Adipose tissue (tissue), 3 donors: ENCODE measurements at regions not wholly inside any gene's neighbourhood (a gene's known extent, or its start where the extent isn't known, plus 50 kb on each side); places are given as distances from the start of the nearest gene placed in this dataset.

Source experiments
- H3K27ac ChIP-seq: one replicate; pipeline ENCODE4 v1.5.1; 2013; ENCODE audit warnings: low read depth, low read length
- WGBS, 3 donors: extraction: QIAGEN DNeasy Blood & Tissue Kit; methylation state at CpG; one replicate each; pipeline ENCODE4 v1.1.7; 2013; 5-methylcytosine and 5-hydroxymethylcytosine counted together
- donor health status: healthy with polysubstance abuse.
- donor health status: Bipolar disorder and iron deficiency.
- donor health status: healthy.

- no peak overlapping the region for H3K27ac ChIP-seq
- WGBS, 3 donors: 55 to 81% (median 64%) methylated on average over 6 of the region's 6 CpGs
Measured at GRCh38 chr22:27260087-27260698, 541.4 kb downstream of the MN1 start.

- H3K27ac ChIP-seq: no peak overlapping the region
- 69 to 72% (median 70%) methylated on average over 10 of the region's 10 CpGs for WGBS, 3 donors
Measured at GRCh38 chr22:27262361-27262760, 539.2 kb downstream of the MN1 start.

- WGBS, 3 donors: 68 to 81% (median 71%) methylated on average over 6 of the region's 6 CpGs
- no peak overlapping the region for H3K27ac ChIP-seq
Measured at GRCh38 chr22:27264184-27264583, 537.4 kb downstream of the MN1 start.

- WGBS, 3 donors: 86 to 94% (median 93%) methylated on average over 7 of the region's 7 CpGs
- H3K27ac ChIP-seq: no peak overlapping the region
Measured at GRCh38 chr22:27267145-27267544, 534.4 kb downstream of the MN1 start.

GRCh38 chr22:27269751-27270543 is 531.6 kb downstream of the MN1 start:
- H3K27ac ChIP-seq: no peak overlapping the region
- 66 to 69% (median 68%) methylated on average over 5 of the region's 5 CpGs for WGBS, 3 donors

- no peak overlapping the region for H3K27ac ChIP-seq
- WGBS, 3 donors: 38 to 48% (median 43%) methylated on average over 18 of the region's 18 CpGs
Measured at GRCh38 chr22:27270818-27271510, 530.6 kb downstream of the MN1 start.

- no peak overlapping the region for H3K27ac ChIP-seq
- 27 to 51% (median 44%) methylated on average over 8 of the region's 8 CpGs for WGBS, 3 donors
Measured at GRCh38 chr22:27273436-27273835, 528.1 kb downstream of the MN1 start.

- WGBS, 3 donors: 46 to 63% (median 49%) methylated on average over 10 of the region's 10 CpGs
- H3K27ac ChIP-seq: no peak overlapping the region
Measured at GRCh38 chr22:27273853-27274252, 527.7 kb downstream of the MN1 start.

GRCh38 chr22:27274770-27275449 is 526.6 kb downstream of the MN1 start:
- H3K27ac ChIP-seq: no peak overlapping the region
- 55 to 67% (median 59%) methylated on average over 4 of the region's 4 CpGs for WGBS, 3 donors

- 60 to 68% (median 67%) methylated on average over 2 of the region's 2 CpGs for WGBS, 3 donors
- no peak overlapping the region for H3K27ac ChIP-seq
Measured at GRCh38 chr22:27278946-27279345, 522.6 kb downstream of the MN1 start.

- 90 to 95% (median 93%) methylated on average over 5 of the region's 5 CpGs for WGBS, 3 donors
- no peak overlapping the region for H3K27ac ChIP-seq
Measured at GRCh38 chr22:27283240-27283639, 518.3 kb downstream of the MN1 start.

- H3K27ac ChIP-seq: no peak overlapping the region
- WGBS, 3 donors: 77 to 84% (median 82%) methylated on average over 6 of the region's 6 CpGs
Measured at GRCh38 chr22:27283714-27284113, 517.8 kb downstream of the MN1 start.

- 89 to 95% (median 94%) methylated on average over 7 of the region's 7 CpGs for WGBS, 3 donors
- no peak overlapping the region for H3K27ac ChIP-seq
Measured at GRCh38 chr22:27284324-27284723, 517.2 kb downstream of the MN1 start.

GRCh38 chr22:27286711-27287110 is 514.8 kb downstream of the MN1 start:
- 40 to 88% (median 86%) methylated on average over 5 of the region's 5 CpGs for WGBS, 3 donors
- no peak overlapping the region for H3K27ac ChIP-seq

GRCh38 chr22:27292542-27293299 is 508.8 kb downstream of the MN1 start:
- 65 to 77% (median 76%) methylated on average over 7 of the region's 7 CpGs for WGBS, 3 donors
- no peak overlapping the region for H3K27ac ChIP-seq

- no peak overlapping the region for H3K27ac ChIP-seq
- 83 to 90% (median 86%) methylated on average over 12 of the region's 12 CpGs for WGBS, 3 donors
Measured at GRCh38 chr22:27293721-27294445, 507.7 kb downstream of the MN1 start.

- no peak overlapping the region for H3K27ac ChIP-seq
- 81 to 84% (median 82%) methylated on average over 3 of the region's 3 CpGs for WGBS, 3 donors
Measured at GRCh38 chr22:27295040-27295439, 506.5 kb downstream of the MN1 start.

GRCh38 chr22:27295605-27296004 is 506.0 kb downstream of the MN1 start:
- 80 to 93% (median 83%) methylated on average over 1 of the region's 1 CpG for WGBS, 3 donors
- H3K27ac ChIP-seq: no peak overlapping the region
